ENCODE measurements at regions not wholly inside any gene's neighbourhood (a gene's known extent, or its start where the extent isn't known, plus 50 kb on each side); places are given as distances from the start of the nearest gene placed in this dataset.

DNA sequence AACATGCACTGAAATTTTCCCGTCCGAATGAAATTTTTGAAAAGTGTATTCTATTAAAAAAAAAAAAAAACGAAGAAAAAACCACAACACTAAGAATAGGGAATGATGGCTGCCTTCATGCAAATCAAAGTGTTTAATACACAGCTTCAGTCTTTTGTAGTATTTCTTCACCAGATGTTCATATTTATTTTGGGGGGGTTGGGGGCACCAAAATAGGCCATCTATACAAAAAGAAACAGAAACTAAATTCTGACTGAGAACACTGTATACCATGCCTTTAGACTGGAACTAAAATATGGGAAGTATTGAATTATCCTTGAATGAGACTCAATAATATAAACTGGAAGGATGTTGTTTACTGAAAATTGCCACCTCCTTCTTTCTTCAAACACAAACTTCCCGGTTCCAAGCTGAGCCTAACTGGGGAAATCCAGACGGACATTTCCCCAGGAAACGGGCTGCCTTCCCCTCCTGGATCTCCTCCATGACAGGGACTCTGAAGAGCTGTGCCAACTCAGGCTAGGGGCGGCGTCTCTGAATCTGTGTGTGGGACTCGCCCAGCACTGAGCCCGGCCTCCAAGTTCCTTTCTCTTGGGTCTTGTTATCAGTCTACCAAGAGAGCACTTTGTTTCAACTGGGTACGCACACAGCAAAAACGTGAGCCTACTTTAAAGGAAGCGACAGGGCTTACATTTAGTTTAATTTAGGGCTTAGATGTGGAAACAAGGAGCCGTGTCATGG is 511.3 kb upstream of the ADAMTS16 start:
- no peak for DNase-seq (ENCODE audit: low read depth)
- no peak overlapping the region for H3K4me3 ChIP-seq (ENCODE audit: low read length)
- TF ChIP-seq, protein P1, sequence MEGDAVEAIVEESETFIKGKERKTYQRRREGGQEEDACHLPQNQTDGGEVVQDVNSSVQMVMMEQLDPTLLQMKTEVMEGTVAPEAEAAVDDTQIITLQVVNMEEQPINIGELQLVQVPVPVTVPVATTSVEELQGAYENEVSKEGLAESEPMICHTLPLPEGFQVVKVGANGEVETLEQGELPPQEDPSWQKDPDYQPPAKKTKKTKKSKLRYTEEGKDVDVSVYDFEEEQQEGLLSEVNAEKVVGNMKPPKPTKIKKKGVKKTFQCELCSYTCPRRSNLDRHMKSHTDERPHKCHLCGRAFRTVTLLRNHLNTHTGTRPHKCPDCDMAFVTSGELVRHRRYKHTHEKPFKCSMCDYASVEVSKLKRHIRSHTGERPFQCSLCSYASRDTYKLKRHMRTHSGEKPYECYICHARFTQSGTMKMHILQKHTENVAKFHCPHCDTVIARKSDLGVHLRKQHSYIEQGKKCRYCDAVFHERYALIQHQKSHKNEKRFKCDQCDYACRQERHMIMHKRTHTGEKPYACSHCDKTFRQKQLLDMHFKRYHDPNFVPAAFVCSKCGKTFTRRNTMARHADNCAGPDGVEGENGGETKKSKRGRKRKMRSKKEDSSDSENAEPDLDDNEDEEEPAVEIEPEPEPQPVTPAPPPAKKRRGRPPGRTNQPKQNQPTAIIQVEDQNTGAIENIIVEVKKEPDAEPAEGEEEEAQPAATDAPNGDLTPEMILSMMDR (conservative IDR thresholded peaks at IDR 0.05; ENCODE audit: low read length) = no peak

DNA sequence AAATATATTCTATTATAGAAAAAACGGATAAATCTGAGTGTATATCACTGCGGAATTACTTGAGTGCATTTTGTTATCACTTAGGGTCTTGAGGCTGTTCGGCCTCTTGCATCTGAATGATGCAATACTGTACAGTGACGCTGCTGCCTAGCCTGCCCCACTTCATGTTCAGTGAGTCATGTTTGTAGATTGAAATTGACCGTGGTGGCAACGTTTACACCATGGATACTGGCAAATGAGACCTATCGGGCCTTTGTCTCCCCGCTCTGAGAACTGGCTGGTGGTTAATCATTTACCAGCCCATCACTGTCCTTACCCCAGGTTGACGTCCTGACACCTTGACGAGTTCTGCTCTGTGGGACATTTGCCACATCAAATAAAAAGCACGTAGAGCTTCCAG is 510.1 kb upstream of the ADAMTS16 start:
- H3K4me3 ChIP-seq (ENCODE audit: low read length) = no peak overlapping the region
- DNase-seq (ENCODE audit: low read depth) = no peak
- TF ChIP-seq, protein P1 (conservative IDR thresholded peaks at IDR 0.05; ENCODE audit: low read length) = no peak

DNA sequence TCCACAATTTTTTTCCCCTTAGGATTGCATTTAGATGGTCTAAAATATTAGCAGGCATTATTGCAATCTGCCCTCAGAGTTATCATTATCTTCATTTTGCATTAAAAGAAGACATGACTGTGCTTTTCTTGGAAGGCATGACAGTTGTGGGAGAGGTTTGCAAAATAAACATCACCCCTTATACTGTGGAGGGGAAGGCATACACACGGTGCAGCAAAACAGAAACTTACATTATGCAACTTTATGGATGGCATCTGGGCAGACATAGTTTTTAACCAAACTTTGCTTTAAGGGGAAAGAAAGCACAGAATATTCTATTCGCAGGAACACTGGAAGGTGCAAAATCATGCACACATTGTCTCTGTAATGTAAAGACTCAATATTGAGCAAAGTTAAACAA is 505.8 kb upstream of the ADAMTS16 start:
- no peak for DNase-seq (ENCODE audit: low read depth)
- TF ChIP-seq, protein P1 (conservative IDR thresholded peaks at IDR 0.05; ENCODE audit: low read length) = no peak
- no peak overlapping the region for H3K4me3 ChIP-seq (ENCODE audit: low read length)

DNA sequence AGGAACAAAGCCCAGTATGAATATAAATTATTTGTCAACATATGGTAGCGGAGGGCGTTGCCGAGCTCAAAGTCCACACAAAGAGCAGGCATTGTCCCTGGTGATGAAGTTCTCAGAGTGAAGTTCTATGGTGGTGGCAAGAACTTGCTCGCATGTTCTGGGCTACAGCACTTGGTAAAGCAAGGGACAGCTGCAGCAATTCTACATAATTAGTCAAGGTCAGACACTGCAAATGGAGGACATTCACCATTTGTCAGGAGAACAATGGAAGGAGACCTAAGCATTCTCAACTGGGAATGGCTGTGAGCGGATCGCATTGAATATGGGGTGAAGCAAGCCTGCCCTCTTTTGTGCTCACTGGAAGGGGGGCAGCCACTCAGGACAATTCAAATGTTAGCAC is 503.8 kb upstream of the ADAMTS16 start:
- H3K4me3 ChIP-seq (ENCODE audit: low read length) = no peak overlapping the region
- TF ChIP-seq, protein P1 (conservative IDR thresholded peaks at IDR 0.05; ENCODE audit: low read length) = no peak
- DNase-seq (ENCODE audit: low read depth) = no peak

DNA sequence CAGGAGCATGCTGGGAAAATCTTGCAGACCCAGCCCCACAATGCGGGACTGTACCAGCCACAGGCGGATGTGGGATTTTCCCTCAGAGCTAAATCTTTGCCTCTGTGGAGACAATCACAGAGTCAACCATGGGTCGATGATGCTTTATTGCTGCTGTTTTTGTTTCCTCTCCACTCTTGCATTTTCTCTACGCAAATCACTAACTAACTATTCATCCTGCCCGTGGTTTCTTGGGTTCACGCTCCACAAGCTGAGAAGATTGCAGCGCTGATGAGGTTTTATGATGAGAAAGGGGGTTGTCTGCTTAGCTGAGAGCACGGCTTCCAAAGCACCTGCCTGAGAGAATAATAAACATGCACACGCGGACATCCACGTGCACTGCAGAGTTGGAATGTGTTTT is 500.2 kb upstream of the ADAMTS16 start:
- no peak for DNase-seq (ENCODE audit: low read depth)
- no peak overlapping the region for H3K4me3 ChIP-seq (ENCODE audit: low read length)
- TF ChIP-seq, protein P1 (conservative IDR thresholded peaks at IDR 0.05; ENCODE audit: low read length) = no peak

DNA sequence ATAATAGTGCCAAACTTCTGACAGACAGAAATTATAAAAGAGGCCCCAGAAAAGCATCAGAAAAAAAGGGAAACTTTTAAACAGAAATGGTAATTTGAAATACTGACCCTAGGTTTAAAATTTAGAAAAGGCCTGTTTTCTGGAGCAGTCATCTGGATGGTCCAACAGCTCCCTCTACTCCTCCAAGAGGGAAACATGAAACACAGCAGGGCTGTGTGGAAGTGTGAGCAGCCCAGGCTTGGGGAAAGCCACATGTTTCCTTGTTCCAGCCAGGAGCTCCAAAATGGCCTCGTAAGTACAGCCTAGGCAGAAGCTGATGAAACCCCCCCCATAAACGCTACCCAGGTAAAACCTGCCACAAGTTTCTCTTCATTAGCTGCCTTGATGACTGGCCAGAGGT is 499.3 kb upstream of the ADAMTS16 start:
- DNase-seq (ENCODE audit: low read depth) = peak; percentile 9

DNA sequence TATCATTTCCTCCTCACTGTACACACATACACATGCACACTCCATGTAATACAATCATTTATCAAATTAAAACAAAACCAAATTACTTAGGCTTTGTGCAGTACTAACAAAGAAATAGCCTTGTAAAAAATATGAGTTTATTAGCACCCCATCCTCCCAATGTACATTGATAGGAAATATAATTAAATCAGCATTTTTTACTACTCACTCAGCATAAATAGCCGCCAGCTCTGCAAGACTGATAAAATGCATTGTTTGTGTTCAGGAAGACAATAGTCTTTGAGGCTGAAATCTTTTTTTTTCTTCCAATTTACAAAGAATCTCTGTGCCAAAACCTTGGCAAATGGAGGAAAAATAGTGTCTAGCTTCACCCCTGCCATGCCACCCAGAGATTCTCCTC is 497.6 kb upstream of the ADAMTS16 start:
- no peak overlapping the region for H3K4me3 ChIP-seq (ENCODE audit: low read length)
- TF ChIP-seq, protein P1 (conservative IDR thresholded peaks at IDR 0.05; ENCODE audit: low read length) = no peak
- DNase-seq (ENCODE audit: low read depth) = no peak

More for the DNA sequence above, 499.3 kb upstream of the ADAMTS16 start:
- TF ChIP-seq, protein P1 (conservative IDR thresholded peaks at IDR 0.05; ENCODE audit: low read length) = peak; percentile 27
- no peak overlapping the region for H3K4me3 ChIP-seq (ENCODE audit: low read length)

All from AG10803 (cell line).